ENCODE measurements at regions not wholly inside any gene's neighbourhood (a gene's known extent, or its start where the extent isn't known, plus 50 kb on each side); places are given as distances from the start of the nearest gene placed in this dataset.

DNA sequence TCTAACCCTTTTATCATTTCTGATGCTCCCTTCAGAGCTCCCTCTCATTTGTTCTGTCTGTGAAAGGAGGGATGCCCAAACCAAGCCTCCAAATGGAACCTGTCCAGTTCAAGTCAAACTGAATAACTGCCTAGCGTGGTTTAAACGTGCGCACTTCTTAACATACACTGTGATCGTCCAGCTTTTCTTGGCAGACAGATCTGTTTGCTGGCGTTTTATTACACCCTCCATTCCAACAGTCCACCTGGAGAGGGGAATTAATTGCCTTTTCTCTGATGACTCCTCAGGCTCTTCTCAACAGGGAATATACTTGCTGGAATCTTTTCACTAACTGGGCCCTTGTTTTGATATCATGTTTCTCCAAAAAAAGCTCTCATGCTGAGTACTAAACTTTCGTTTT is 379.2 kb upstream of the POU3F3 start:
- no peak for DNase-seq
- H3K27ac ChIP-seq = no peak overlapping the region
- no peaks in the 10 kb centered on the region for H3K9me3 ChIP-seq
- intact Hi-C loops (cut with DNase I) = no loop called here
- TF ChIP-seq, protein P1, sequence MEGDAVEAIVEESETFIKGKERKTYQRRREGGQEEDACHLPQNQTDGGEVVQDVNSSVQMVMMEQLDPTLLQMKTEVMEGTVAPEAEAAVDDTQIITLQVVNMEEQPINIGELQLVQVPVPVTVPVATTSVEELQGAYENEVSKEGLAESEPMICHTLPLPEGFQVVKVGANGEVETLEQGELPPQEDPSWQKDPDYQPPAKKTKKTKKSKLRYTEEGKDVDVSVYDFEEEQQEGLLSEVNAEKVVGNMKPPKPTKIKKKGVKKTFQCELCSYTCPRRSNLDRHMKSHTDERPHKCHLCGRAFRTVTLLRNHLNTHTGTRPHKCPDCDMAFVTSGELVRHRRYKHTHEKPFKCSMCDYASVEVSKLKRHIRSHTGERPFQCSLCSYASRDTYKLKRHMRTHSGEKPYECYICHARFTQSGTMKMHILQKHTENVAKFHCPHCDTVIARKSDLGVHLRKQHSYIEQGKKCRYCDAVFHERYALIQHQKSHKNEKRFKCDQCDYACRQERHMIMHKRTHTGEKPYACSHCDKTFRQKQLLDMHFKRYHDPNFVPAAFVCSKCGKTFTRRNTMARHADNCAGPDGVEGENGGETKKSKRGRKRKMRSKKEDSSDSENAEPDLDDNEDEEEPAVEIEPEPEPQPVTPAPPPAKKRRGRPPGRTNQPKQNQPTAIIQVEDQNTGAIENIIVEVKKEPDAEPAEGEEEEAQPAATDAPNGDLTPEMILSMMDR (IDR thresholded peaks at IDR 0.05) = no peak
- H3K36me3 ChIP-seq = no peaks in the 10 kb centered on the region
- H3K27me3 ChIP-seq = no peaks in the 10 kb centered on the region
- no peaks in the 10 kb centered on the region for H3K4me1 ChIP-seq
- no peak overlapping the region for H3K4me3 ChIP-seq
- no peak for ATAC-seq

DNA sequence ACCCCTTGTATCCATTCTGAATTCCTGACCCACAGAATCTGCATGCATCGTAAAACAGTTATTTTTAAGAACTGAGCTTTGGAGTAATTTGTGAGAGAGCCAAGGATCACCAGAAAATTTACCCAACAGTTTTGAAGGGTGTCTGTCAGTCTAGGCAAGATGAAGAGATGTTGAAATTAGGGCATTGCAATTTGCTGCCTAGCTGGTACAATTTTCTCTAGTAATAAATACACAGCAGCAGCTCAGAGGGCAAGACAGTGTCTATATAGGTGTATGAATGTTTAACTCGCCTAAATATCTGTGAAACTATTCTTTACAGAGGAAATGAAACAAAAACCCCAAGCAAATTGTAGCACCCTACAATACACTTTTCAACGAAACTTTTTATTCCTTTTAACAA is 377.8 kb upstream of the POU3F3 start:
- H3K27me3 ChIP-seq = no peaks in the 10 kb centered on the region
- no peak overlapping the region for H3K27ac ChIP-seq
- H3K4me3 ChIP-seq = no peak overlapping the region
- H3K36me3 ChIP-seq = no peaks in the 10 kb centered on the region
- ATAC-seq (no peak), DNase-seq (no peak)
- H3K9me3 ChIP-seq = no peaks in the 10 kb centered on the region
- TF ChIP-seq, protein P1 (IDR thresholded peaks at IDR 0.05) = no peak
- intact Hi-C loops (cut with DNase I) = no loop called here
- H3K4me1 ChIP-seq = no peaks in the 10 kb centered on the region

DNA sequence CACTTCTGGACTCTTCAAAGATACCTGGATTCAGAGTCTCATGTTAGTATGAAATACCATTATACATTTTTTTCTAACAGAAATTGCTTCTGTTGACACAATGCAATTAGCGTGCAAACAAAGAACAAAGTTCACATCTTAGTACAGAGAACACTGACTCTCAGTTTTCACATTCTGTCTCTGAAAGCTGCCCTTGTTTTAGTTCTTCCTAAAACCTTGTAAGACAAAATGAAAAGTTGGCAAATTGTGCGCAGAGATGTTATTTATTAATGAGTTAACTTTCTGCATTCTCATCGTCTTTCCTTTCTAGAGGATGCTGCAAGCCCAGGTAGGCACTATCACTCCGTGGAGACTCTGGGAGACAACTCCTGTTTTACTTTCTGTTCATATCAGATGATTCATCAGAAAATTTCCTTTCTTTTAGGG is 377.3 kb upstream of the POU3F3 start:
- H3K4me3 ChIP-seq = no peak overlapping the region
- no peaks in the 10 kb centered on the region for H3K9me3 ChIP-seq
- H3K27me3 ChIP-seq = no peaks in the 10 kb centered on the region
- ATAC-seq = no peak
- no peak for DNase-seq
- H3K36me3 ChIP-seq = no peaks in the 10 kb centered on the region
- H3K4me1 ChIP-seq = no peaks in the 10 kb centered on the region
- TF ChIP-seq, protein P1 (IDR thresholded peaks at IDR 0.05) = no peak
- H3K27ac ChIP-seq = no peak overlapping the region
- intact Hi-C loops (cut with DNase I) = no loop called here

DNA sequence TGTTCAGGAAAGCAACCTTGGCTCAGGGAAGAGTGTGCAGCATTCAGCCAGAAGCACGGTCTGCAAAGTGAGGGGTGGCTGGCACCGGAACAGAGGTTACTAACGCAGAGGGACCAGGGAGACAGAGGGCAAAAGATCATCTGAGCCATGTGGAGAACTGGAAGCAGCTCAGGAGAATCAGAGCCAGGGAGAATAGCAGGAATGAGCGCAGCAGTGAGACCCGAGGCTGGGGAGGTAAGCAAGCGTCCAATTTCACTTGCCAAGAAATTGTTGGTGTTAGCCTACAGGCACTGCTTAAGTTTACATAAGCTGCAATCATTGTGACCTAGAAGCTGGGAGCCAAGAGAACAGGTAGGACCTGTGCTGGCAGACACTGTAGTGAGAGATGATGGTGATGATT is 372.6 kb upstream of the POU3F3 start:
- Histone ChIP-seq H3K4me3 (no peak overlapping the region), H3K9me3 (no peaks in the 10 kb centered on the region), H3K27ac (no peak overlapping the region), H3K4me1 (no peaks in the 10 kb centered on the region), H3K36me3 (no peaks in the 10 kb centered on the region), H3K27me3 (no peaks in the 10 kb centered on the region)
- TF ChIP-seq, protein P1 (IDR thresholded peaks at IDR 0.05) = no peak
- DNase-seq (no peak), ATAC-seq (no peak)
- intact Hi-C loops (cut with DNase I) = no loop called here

DNA sequence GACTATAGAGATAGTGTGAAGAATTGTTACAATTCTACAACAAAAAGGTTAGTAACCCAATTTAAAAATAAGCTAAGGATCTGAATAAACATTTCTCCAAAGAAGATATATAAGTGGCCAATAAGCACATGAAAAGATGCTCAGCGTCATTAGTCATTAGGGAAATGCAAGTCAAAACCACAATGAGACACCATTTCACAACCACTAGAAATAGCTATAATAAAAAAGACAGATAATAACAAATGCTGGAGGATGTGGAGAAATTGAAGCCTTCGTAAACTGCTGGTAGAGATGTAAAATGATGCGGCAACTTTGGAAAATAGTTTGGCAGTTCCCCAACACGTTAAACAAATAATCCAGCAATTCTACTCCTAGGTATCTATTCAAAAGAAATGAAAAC is 366.5 kb upstream of the POU3F3 start:
- TF ChIP-seq, protein P1 (IDR thresholded peaks at IDR 0.05) = no peak
- ATAC-seq (no peak), DNase-seq (no peak)
- H3K36me3 ChIP-seq = no peaks in the 10 kb centered on the region
- H3K27ac ChIP-seq = no peak overlapping the region
- peaks cover 0 to 6% of the 10 kb centered on the region in 2 donors for H3K4me1 ChIP-seq
- no peaks in the 10 kb centered on the region for H3K27me3 ChIP-seq
- no peak overlapping the region for H3K4me3 ChIP-seq
- intact Hi-C loops (cut with DNase I) = no loop called here
- H3K9me3 ChIP-seq = no peaks in the 10 kb centered on the region

Measured in left lung (tissue), 4 donors.